Vagina (tissue), 2 donors: ENCODE measurements at regions not wholly inside any gene's neighbourhood (a gene's known extent, or its start where the extent isn't known, plus 50 kb on each side); places are given as distances from the start of the nearest gene placed in this dataset.

Source experiments
- DNase-seq, 2 donors: peaks; one replicate each; pipeline ENCODE4 v3.0.0-alpha.2; 2017; ENCODE audit errors: extremely low spot score in 2 of 2
- H3K27ac ChIP-seq: fragments of 200-600 bp; sonication (generic); one replicate; pipeline ENCODE4 v1.5.1; 2019
- H3K27me3 ChIP-seq: fragments of 200-600 bp; sonication (generic); one replicate; pipeline ENCODE4 v1.5.1; 2019
- H3K36me3 ChIP-seq, 2 donors: fragments of 200-600 bp; sonication (generic); one replicate each; pipeline ENCODE4 v1.5.1; 2017 to 2019
- H3K4me1 ChIP-seq: fragments of 200-600 bp; sonication (generic); one replicate; pipeline ENCODE4 v1.5.1; 2019
- H3K4me3 ChIP-seq, 2 donors: fragments of 200-600 bp; sonication (generic); 1 replicate in 1 of 2; 2 replicates in 1 of 2; pipeline ENCODE4 v1.5.1; 2016 to 2019
- H3K9me3 ChIP-seq: fragments of 200-600 bp; sonication (generic); one replicate; pipeline ENCODE4 v1.5.1; 2019
- CTCF ChIP-seq, 3 experiments: fragments of 450-650 bp in 2 of 3; fragments of 200-600 bp in 1 of 3; sonication (generic) in 1 of 3; IDR thresholded peaks; one replicate each; pipeline ENCODE4 v1.5.1; 2017 to 2019; ENCODE audit warnings: antibody characterized with exemption in 3 of 3, mild to moderate bottlenecking in 2 of 3, moderate library complexity in 2 of 3
- POLR2A ChIP-seq, 2 donors: fragments of 450-650 bp; IDR thresholded peaks; one replicate each; pipeline ENCODE4 v1.6.1; 2017; ENCODE audit warnings: antibody characterized with exemption in 2 of 2, mild to moderate bottlenecking in 2 of 2, moderate library complexity in 2 of 2
- POLR2AphosphoS5 ChIP-seq, 2 donors: sonication (generic); formaldehyde crosslinking; IDR thresholded peaks; one replicate each; pipeline ENCODE4 v1.9.0; 2017; ENCODE audit warnings: antibody characterized with exemption in 2 of 2, mild to moderate bottlenecking in 2 of 2, low read depth in 1 of 2; ENCODE audit not compliant: insufficient read depth in 1 of 2
- intact Hi-C: fragments of 100-400 bp; cut with DNase I; formaldehyde crosslinking; loops from one replicate; pipeline ENCODE4 v1.15.1; 2023

GRCh38 chr14:54208751-54209150, 188.1 kb upstream of the CDKN3 start:
- TF ChIP-seq POLR2A (IDR thresholded peaks at IDR 0.05), result no peak
- no peak for TF ChIP-seq POLR2AphosphoS5 (IDR thresholded peaks at IDR 0.05; ENCODE audit: insufficient read depth in 1 of 2, low read depth in 1 of 2)
- no peak for TF ChIP-seq CTCF (IDR thresholded peaks at IDR 0.05)
- peaks cover 3% of the 10 kb centered on the region for H3K4me1 ChIP-seq
- H3K27me3 ChIP-seq, result no peaks in the 10 kb centered on the region
- no peak overlapping the region for H3K27ac ChIP-seq
- intact Hi-C loops, result no loop called here
- no peaks in the 10 kb centered on the region for H3K9me3 ChIP-seq
- no peak for DNase-seq
- H3K36me3 ChIP-seq, result no peaks in the 10 kb centered on the region
- H3K4me3 ChIP-seq, result no peak overlapping the region

- Histone ChIP-seq H3K9me3 (no peaks in the 10 kb centered on the region), H3K36me3 (no peaks in the 10 kb centered on the region), H3K27ac (no peak overlapping the region), H3K4me3 (no peak overlapping the region), H3K4me1 (peaks cover 3% of the 10 kb centered on the region), H3K27me3 (no peaks in the 10 kb centered on the region)
- intact Hi-C loops, result no loop called here
- TF ChIP-seq POLR2AphosphoS5 (IDR thresholded peaks at IDR 0.05; ENCODE audit: insufficient read depth in 1 of 2, low read depth in 1 of 2) (no peak), POLR2A (IDR thresholded peaks at IDR 0.05) (no peak), CTCF (IDR thresholded peaks at IDR 0.05) (no peak)
- DNase-seq, result no peak
These were observed 187.1 kb upstream of the CDKN3 start for GRCh38 chr14:54209511-54210250.

DNA sequence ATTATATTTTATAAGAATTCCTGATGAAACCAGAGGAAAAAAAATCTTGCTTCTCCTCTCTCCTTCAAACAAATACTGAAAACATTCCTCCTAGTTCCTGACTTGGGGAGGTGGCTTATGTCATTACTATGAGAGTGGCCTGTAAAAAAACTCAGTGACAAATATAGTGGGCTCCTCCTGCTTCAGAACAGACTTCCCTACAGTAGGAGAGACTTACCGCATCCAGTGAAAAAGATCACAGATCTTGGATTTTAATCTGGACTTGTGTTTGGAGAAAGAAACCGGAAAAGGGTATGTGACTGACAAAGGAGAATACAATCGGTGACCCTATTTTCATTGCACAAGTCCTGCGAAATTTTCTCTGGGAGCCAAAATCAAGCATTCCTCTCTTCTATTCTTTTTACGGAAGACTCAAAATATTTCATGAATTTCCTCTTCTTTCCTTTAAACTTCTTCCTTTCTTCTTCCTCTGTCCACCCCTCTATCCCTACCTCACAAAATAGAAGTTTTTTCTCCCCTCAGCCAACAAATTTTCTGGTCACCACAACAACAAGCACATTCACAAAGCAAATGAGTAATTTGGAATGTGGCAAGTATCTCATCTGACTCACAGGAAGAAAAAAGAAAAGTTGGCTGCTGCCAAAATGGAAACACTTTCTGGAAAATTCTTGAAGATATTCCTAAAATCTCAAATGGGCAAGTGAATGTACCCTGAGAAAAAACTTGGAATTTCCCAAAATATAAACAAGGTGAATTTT, 185.1 kb upstream of the CDKN3 start:
- TF ChIP-seq POLR2AphosphoS5 (IDR thresholded peaks at IDR 0.05; ENCODE audit: insufficient read depth in 1 of 2, low read depth in 1 of 2) (peak in 1 of 2 donors; percentile 26), CTCF (IDR thresholded peaks at IDR 0.05) (no peak), POLR2A (IDR thresholded peaks at IDR 0.05) (no peak)
- H3K27me3 ChIP-seq, result no peaks in the 10 kb centered on the region
- H3K4me3 ChIP-seq, result no peak overlapping the region
- no peaks in the 10 kb centered on the region for H3K9me3 ChIP-seq
- H3K36me3 ChIP-seq, result no peaks in the 10 kb centered on the region
- peaks cover 3% of the 10 kb centered on the region for H3K4me1 ChIP-seq
- intact Hi-C loops, result no loop called here
- no peak overlapping the region for H3K27ac ChIP-seq
- DNase-seq, result no peak

- Histone ChIP-seq H3K4me1 (no peaks in the 10 kb centered on the region), H3K4me3 (no peak overlapping the region), H3K27me3 (no peaks in the 10 kb centered on the region), H3K36me3 (no peaks in the 10 kb centered on the region), H3K27ac (no peak overlapping the region), H3K9me3 (no peaks in the 10 kb centered on the region)
- intact Hi-C loops, result no loop called here
- DNase-seq, result no peak
- no peak for TF ChIP-seq POLR2A (IDR thresholded peaks at IDR 0.05)
These were observed 183.3 kb upstream of the CDKN3 start for GRCh38 chr14:54213536-54213935.

DNA sequence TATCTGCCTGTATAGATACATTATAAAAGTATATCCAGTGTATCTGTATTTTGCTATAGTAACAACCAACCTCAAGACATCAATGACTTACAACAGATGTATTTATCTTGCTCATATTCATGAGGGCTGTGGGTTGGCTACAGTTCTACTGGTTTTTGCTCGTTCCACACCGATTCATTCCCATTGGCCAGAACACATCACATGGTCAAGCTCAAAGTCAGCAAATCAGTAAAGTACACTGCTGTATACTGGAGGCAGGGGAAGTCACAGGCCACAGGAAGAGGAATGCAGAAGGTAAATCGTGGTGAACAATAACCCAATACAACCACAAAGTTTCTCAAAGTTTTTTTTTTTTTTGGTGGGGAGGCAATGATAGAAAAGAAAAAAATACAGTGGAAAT, 180.0 kb upstream of the CDKN3 start:
- no peak for TF ChIP-seq POLR2AphosphoS5 (IDR thresholded peaks at IDR 0.05; ENCODE audit: insufficient read depth in 1 of 2, low read depth in 1 of 2)
- TF ChIP-seq POLR2A (IDR thresholded peaks at IDR 0.05), result no peak
- TF ChIP-seq CTCF (IDR thresholded peaks at IDR 0.05), result no peak
- Histone ChIP-seq H3K27me3 (no peaks in the 10 kb centered on the region), H3K27ac (no peak overlapping the region), H3K4me3 (no peak overlapping the region), H3K4me1 (peaks cover 11% of the 10 kb centered on the region), H3K36me3 (no peaks in the 10 kb centered on the region), H3K9me3 (no peaks in the 10 kb centered on the region)
- intact Hi-C loops, result no loop called here
- DNase-seq, result no peak
